HCT116 (cell line): ENCODE measurements at regions not wholly inside any gene's neighbourhood (a gene's known extent, or its start where the extent isn't known, plus 50 kb on each side); places are given as distances from the start of the nearest gene placed in this dataset.

Source experiments
- ATAC-seq: fragments of 200-7000 bp; cut with Tn5 transposase; 2 replicates; pipeline ENCODE4 v1.9.1; 2020; ENCODE audit warnings: mild to moderate bottlenecking, moderate library complexity
- BruUV-seq: library from RNA; stranded (reverse); fragments of 400-500 nt; replicated peaks from 2 replicates; lab custom pipeline; 2021; lab: Mats Ljungman, UMichigan
- CTCF ChIA-PET: fragments of 300-600 bp; sonication (Branson Sonifier 250); formaldehyde crosslinking; loops from one replicate; lab custom pipeline; 2021; ENCODE audit warnings: antibody characterized with exemption; lab: Charles Lee
- POLR2A ChIA-PET: fragments of 300-600, 350-600 bp; sonication (Branson Sonifier 250); formaldehyde crosslinking; loops from one replicate; lab custom pipeline; 2021; ENCODE audit warnings: antibody characterized with exemption; lab: Charles Lee
- RAD21 ChIA-PET, 2 experiments: fragments of 300-600 bp; sonication (Branson Sonifier 250); formaldehyde crosslinking; loops; one replicate each; lab custom pipeline; 2023; ENCODE audit warnings: low total read pairs in 2 of 2; ENCODE audit not compliant: uncharacterized antibody in 2 of 2, unreplicated experiment in 2 of 2, low non-redundant PET in 1 of 2; lab: Charles Lee
- DNase-seq: peaks from one replicate; pipeline ENCODE4 v3.0.0-alpha.2; 2010; ENCODE audit warnings: low read depth, low spot score
- H2AFZ ChIP-seq: fragments of 200-600 bp; shearing (Covaris generic), sonication (generic); 2 replicates; pipeline ENCODE4 v1.6.1; 2017; ENCODE audit warnings: low read depth, mixed run types, mixed read lengths, antibody characterized with exemption, low read length; ENCODE audit not compliant: poor library complexity, severe bottlenecking
- H3K27ac ChIP-seq: 2 replicates; pipeline ENCODE4 v1.5.1; 2012; ENCODE audit warnings: low read depth, low read length
- H3K27me3 ChIP-seq: fragments of 200-600 bp; sonication (generic); 2 replicates; pipeline ENCODE4 v1.6.1; 2016; ENCODE audit warnings: mixed run types, low read length, mixed read lengths; ENCODE audit not compliant: insufficient read depth
- H3K36me3 ChIP-seq, 2 experiments: fragments of 200-500 bp in 1 of 2; fragments of 200-600 bp in 1 of 2; sonication (Bioruptor generic) in 1 of 2; sonication (generic) in 1 of 2; 2 replicates each; pipeline versions ENCODE4 v1.5.1 to v1.6.1; 2014 to 2016; ENCODE audit warnings: low read length in 2 of 2, inconsistent platforms in 1 of 2, mixed read lengths in 1 of 2, mixed run types in 1 of 2; ENCODE audit not compliant: insufficient read depth in 2 of 2, control insufficient read depth in 1 of 2
- H3K4me1 ChIP-seq, 2 experiments: fragments of 200-600 bp in 1 of 2; sonication (generic) in 1 of 2; 2 replicates each; pipeline versions ENCODE4 v1.5.1 to v1.6.1; 2012 to 2017; ENCODE audit warnings: low read length in 2 of 2, inconsistent platforms in 1 of 2, mild to moderate bottlenecking in 1 of 2, mixed read lengths in 1 of 2, mixed run types in 1 of 2, moderate library complexity in 1 of 2; ENCODE audit not compliant: insufficient read depth in 2 of 2, control insufficient read depth in 1 of 2
- H3K4me2 ChIP-seq: fragments of 200-600 bp; sonication (generic); 2 replicates; pipeline ENCODE4 v1.6.1; 2017; ENCODE audit warnings: mixed run types, low read length, mixed read lengths
- H3K4me3 ChIP-seq, 2 experiments: fragments of 200-600 bp in 1 of 2; sonication (generic) in 1 of 2; replicated peaks in 1 of 2; 2 replicates each; pipeline ENCODE4 v1.5.1; 2011 to 2016; ENCODE audit warnings: low read length in 2 of 2, control low read depth in 1 of 2, low read depth in 1 of 2, mild to moderate bottlenecking in 1 of 2, mixed read lengths in 1 of 2, mixed run types in 1 of 2
- H3K79me2 ChIP-seq: fragments of 200-600 bp; sonication (generic); 2 replicates; pipeline ENCODE4 v1.6.1; 2017; ENCODE audit warnings: mild to moderate bottlenecking, mixed run types, low read length, moderate library complexity, mixed read lengths; ENCODE audit not compliant: insufficient read depth
- H3K9ac ChIP-seq: fragments of 200-600 bp; sonication (generic); 2 replicates; pipeline ENCODE4 v1.6.1; 2016; ENCODE audit warnings: low read length, mixed read lengths
- H3K9me2 ChIP-seq: fragments of 200-600 bp; sonication (generic), shearing (Covaris generic); 2 replicates; pipeline ENCODE4 v1.6.1; 2017; ENCODE audit warnings: mixed run types, mild to moderate bottlenecking, moderate library complexity; ENCODE audit not compliant: insufficient read depth
- H3K9me3 ChIP-seq, 2 experiments: fragments of 200-500 bp in 1 of 2; fragments of 200-600 bp in 1 of 2; sonication (Bioruptor generic) in 1 of 2; sonication (generic) in 1 of 2; 2 replicates each; pipeline ENCODE4 v1.6.1; 2014 to 2017; ENCODE audit warnings: low read length in 2 of 2, mixed read lengths in 2 of 2, inconsistent platforms in 1 of 2, low read depth in 1 of 2, mild to moderate bottlenecking in 1 of 2, mixed run types in 1 of 2, moderate library complexity in 1 of 2; ENCODE audit not compliant: control insufficient read depth in 1 of 2, insufficient read depth in 1 of 2
- H4K20me1 ChIP-seq: fragments of 200-600 bp; sonication (generic), shearing (Covaris generic); 2 replicates; pipeline ENCODE4 v1.6.1; 2017; ENCODE audit warnings: mixed run types, mild to moderate bottlenecking, moderate library complexity; ENCODE audit not compliant: insufficient read depth
- CEBPB ChIP-seq: IDR thresholded peaks from 2 replicates; pipeline ENCODE4 v1.6.1; 2012; ENCODE audit warnings: low read depth
- EGR1 ChIP-seq: IDR thresholded peaks from 2 replicates; pipeline ENCODE4 v1.6.1; 2012; ENCODE audit warnings: low read depth
- EZH2 ChIP-seq: fragments of 200-600 bp; sonication (generic); IDR thresholded peaks from 2 replicates; pipeline ENCODE4 v1.6.1; 2017; ENCODE audit warnings: antibody characterized with exemption, mixed run types
- EZH2phosphoT487 ChIP-seq: fragments of 200-600 bp; IDR thresholded peaks from 2 replicates; pipeline ENCODE4 v1.6.1; 2018; ENCODE audit warnings: antibody characterized with exemption, borderline replicate concordance
- JUND ChIP-seq: IDR thresholded peaks from 2 replicates; pipeline ENCODE4 v1.6.1; 2012
- MAX ChIP-seq: IDR thresholded peaks from 2 replicates; pipeline ENCODE4 v1.6.1; 2012
- POLR2AphosphoS5 ChIP-seq: IDR thresholded peaks from 2 replicates; pipeline ENCODE4 v1.6.1; 2011; ENCODE audit warnings: mild to moderate bottlenecking, low read depth, low read length, moderate library complexity
- RAD21 ChIP-seq: IDR thresholded peaks from 2 replicates; pipeline ENCODE4 v1.6.1; 2012; ENCODE audit warnings: low read depth, mild to moderate bottlenecking
- REST ChIP-seq: IDR thresholded peaks from 2 replicates; pipeline ENCODE4 v1.6.1; 2012; ENCODE audit warnings: low read depth
- SIN3A ChIP-seq: IDR thresholded peaks from 2 replicates; pipeline ENCODE4 v1.6.1; 2012; ENCODE audit warnings: low read depth
- SP1 ChIP-seq: IDR thresholded peaks from 2 replicates; pipeline ENCODE4 v1.6.1; 2012; ENCODE audit warnings: low read depth
- SRF ChIP-seq: IDR thresholded peaks from 2 replicates; pipeline ENCODE4 v1.6.1; 2012; ENCODE audit warnings: low read depth
- TCF7L2 ChIP-seq: IDR thresholded peaks from 2 replicates; pipeline ENCODE4 v1.7.0; 2011; ENCODE audit warnings: borderline replicate concordance, inconsistent platforms; ENCODE audit not compliant: insufficient read depth, insufficient read length; ENCODE audit errors: extremely low read depth
- YY1 ChIP-seq: IDR thresholded peaks from 2 replicates; pipeline ENCODE4 v1.6.1; 2011; ENCODE audit warnings: low read length, low read depth, moderate library complexity, mild to moderate bottlenecking; ENCODE audit not compliant: insufficient replicate concordance; ENCODE audit errors: extremely low read depth
- ZNF274 ChIP-seq: fragments of 200-500 bp; sonication (Bioruptor generic); IDR thresholded peaks from 2 replicates; pipeline ENCODE4 v1.6.1; 2014; ENCODE audit warnings: mild to moderate bottlenecking, low read depth, low read length, inconsistent platforms
- intact Hi-C: fragments of 100-400 bp; cut with micrococcal nuclease; formaldehyde crosslinking; loops from 2 replicates; pipeline ENCODE4 v1.10.0; 2022
- TF ChIP-seq, protein P1 (sequence below): IDR thresholded peaks from 2 replicates; pipeline ENCODE4 v1.6.1; 2011; ENCODE audit warnings: mild to moderate bottlenecking, low read length, moderate library complexity; ENCODE audit not compliant: insufficient replicate concordance; ENCODE audit errors: extremely low read depth

DNA sequence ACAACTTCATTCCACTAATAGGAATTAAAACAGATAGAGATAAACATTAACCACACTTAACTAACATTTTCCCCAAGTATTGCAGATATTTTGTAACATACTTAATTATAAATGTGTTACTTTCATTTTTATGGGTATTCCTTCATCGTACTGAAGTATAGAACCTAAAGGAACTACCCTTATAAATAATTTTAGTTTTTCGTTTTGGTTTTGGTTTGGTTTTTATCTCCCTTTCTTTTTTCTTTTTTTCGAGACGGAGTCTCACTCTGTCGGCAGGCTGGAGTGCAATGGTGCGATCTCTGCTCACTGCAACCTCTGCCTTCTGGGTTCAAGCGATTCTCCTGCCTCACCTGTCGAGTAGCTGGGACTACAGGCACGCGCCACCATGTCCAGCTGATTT lies 60.1 kb upstream of the LMNB1 start:
- Histone ChIP-seq H3K4me1 (no peaks in the 10 kb centered on the region), H3K9me3 (no peaks in the 10 kb centered on the region), H3K36me3 (no peaks in the 10 kb centered on the region), H4K20me1 (no peaks in the 10 kb centered on the region), H3K4me3 (no peak overlapping the region), H3K9me2 (no peaks in the 10 kb centered on the region), H2AFZ (peak overlapping the region; percentile 14), H3K27me3 (no peaks in the 10 kb centered on the region)
- CTCF ChIA-PET = no interaction called here
- POLR2A ChIA-PET = no interaction called here
- ATAC-seq = no peak
- no TSS peak for BruUV-seq
- TF ChIP-seq EGR1 = no peak
- no peak for TF ChIP-seq SP1
- no peak for TF ChIP-seq EZH2phosphoT487
- TF ChIP-seq EZH2 = no peak
- no peak for TF ChIP-seq RAD21
- TF ChIP-seq TCF7L2 = no peak
- no peak for TF ChIP-seq POLR2AphosphoS5
- TF ChIP-seq, all 23 proteins: peak for 0
- Histone ChIP-seq H3K4me2 (no peak overlapping the region), H3K79me2 (no peaks in the 10 kb centered on the region), H3K27ac (no peak overlapping the region), H3K9ac (no peak overlapping the region)
- RAD21 ChIA-PET = no interaction called here
- intact Hi-C loops = no loop called here
- no peak for DNase-seq

- intact Hi-C loops = no loop called here
- BruUV-seq = no TSS peak
- ChIA-PET CTCF (no interaction called here), RAD21 (no interaction called here), POLR2A (no interaction called here)
- H3K9me3 ChIP-seq = no peaks in the 10 kb centered on the region
- H3K36me3 ChIP-seq = no peaks in the 10 kb centered on the region
- H3K9me2 ChIP-seq = no peaks in the 10 kb centered on the region
- H4K20me1 ChIP-seq = no peaks in the 10 kb centered on the region
- no peaks in the 10 kb centered on the region for H3K27me3 ChIP-seq
- no peaks in the 10 kb centered on the region for H3K79me2 ChIP-seq
- H3K4me3 ChIP-seq = no peak overlapping the region
- H3K27ac ChIP-seq = no peak overlapping the region
- H3K4me2 ChIP-seq = no peak overlapping the region
- no peak overlapping the region for H3K9ac ChIP-seq
- DNase-seq = no peak
- H2AFZ ChIP-seq = no peak overlapping the region
- no peak for ATAC-seq
- no peaks in the 10 kb centered on the region for H3K4me1 ChIP-seq
- TF ChIP-seq SRF = no peak
- no peak for TF ChIP-seq REST
- no peak for TF ChIP-seq TCF7L2
- no peak for TF ChIP-seq JUND
- no peak for TF ChIP-seq MAX
- TF ChIP-seq YY1 = no peak
- no peak for TF ChIP-seq ZNF274
- TF ChIP-seq SIN3A = no peak
- TF ChIP-seq CEBPB = no peak
- no peak for TF ChIP-seq SP1
- TF ChIP-seq, protein P1, sequence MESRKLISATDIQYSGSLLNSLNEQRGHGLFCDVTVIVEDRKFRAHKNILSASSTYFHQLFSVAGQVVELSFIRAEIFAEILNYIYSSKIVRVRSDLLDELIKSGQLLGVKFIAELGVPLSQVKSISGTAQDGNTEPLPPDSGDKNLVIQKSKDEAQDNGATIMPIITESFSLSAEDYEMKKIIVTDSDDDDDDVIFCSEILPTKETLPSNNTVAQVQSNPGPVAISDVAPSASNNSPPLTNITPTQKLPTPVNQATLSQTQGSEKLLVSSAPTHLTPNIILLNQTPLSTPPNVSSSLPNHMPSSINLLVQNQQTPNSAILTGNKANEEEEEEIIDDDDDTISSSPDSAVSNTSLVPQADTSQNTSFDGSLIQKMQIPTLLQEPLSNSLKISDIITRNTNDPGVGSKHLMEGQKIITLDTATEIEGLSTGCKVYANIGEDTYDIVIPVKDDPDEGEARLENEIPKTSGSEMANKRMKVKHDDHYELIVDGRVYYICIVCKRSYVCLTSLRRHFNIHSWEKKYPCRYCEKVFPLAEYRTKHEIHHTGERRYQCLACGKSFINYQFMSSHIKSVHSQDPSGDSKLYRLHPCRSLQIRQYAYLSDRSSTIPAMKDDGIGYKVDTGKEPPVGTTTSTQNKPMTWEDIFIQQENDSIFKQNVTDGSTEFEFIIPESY = no peak
Observed at GRCh38 chr5:126718236-126718868, 58.6 kb upstream of the LMNB1 start.
